ENCODE measurements at regions not wholly inside any gene's neighbourhood (a gene's known extent, or its start where the extent isn't known, plus 50 kb on each side); places are given as distances from the start of the nearest gene placed in this dataset.

DNA sequence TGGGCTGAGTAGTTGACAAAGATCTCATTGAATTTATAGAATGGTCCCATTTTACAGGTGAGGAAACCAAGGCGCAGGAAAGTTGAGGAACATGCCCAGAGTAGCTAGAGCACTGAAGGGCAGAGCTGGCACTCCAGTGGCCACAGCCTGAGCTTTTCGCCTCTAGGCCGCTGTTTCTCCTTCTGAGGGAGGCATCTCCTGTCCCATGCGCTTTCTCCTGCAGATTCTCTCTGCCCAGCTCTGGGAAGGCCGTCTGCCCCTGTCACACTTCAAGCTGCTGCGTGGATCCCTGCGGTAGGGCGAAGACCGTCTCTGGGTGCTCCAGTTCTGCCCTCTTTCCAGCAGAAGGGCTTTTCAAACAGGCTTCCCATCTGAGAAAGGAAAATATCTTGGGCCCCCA, 159.9 kb downstream of the ACTL8 start:
- Histone ChIP-seq H3K27me3 (ENCODE audit: low read length) (no peaks in the 10 kb centered on the region), H3K79me2 (ENCODE audit: insufficient read depth, low read length) (no peaks in the 10 kb centered on the region), H3K4me3 (ENCODE audit: insufficient read depth, low read length, poor library complexity, severe bottlenecking) (no peak overlapping the region), H3F3A (ENCODE audit: insufficient read depth) (no peaks in the 10 kb centered on the region), H2AFZ (ENCODE audit: low read depth, low read length, severe bottlenecking) (no peak overlapping the region), H3K27ac (ENCODE audit: low read depth, low read length) (no peak overlapping the region), H3K4me2 (ENCODE audit: low read depth, low read length, poor library complexity, severe bottlenecking) (no peak overlapping the region), H4K20me1 (ENCODE audit: low read depth, low read length) (no peaks in the 10 kb centered on the region), H3K9me3 (ENCODE audit: insufficient read depth, low read length) (no peaks in the 10 kb centered on the region), H3K9ac (ENCODE audit: low read length) (no peak overlapping the region), H3K9me2 (replicated peaks; ENCODE audit: insufficient read depth, low read length) (no peaks in the 10 kb centered on the region), H3K36me3 (ENCODE audit: low read length) (no peaks in the 10 kb centered on the region)
- TF ChIP-seq, protein P1, sequence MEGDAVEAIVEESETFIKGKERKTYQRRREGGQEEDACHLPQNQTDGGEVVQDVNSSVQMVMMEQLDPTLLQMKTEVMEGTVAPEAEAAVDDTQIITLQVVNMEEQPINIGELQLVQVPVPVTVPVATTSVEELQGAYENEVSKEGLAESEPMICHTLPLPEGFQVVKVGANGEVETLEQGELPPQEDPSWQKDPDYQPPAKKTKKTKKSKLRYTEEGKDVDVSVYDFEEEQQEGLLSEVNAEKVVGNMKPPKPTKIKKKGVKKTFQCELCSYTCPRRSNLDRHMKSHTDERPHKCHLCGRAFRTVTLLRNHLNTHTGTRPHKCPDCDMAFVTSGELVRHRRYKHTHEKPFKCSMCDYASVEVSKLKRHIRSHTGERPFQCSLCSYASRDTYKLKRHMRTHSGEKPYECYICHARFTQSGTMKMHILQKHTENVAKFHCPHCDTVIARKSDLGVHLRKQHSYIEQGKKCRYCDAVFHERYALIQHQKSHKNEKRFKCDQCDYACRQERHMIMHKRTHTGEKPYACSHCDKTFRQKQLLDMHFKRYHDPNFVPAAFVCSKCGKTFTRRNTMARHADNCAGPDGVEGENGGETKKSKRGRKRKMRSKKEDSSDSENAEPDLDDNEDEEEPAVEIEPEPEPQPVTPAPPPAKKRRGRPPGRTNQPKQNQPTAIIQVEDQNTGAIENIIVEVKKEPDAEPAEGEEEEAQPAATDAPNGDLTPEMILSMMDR (IDR thresholded peaks at IDR 0.05; ENCODE audit: insufficient read depth, low read length, poor library complexity, severe bottlenecking), result no peak
- TF ChIP-seq EZH2phosphoT487 (conservative IDR thresholded peaks at IDR 0.05; ENCODE audit: low read length), result no peak

DNA sequence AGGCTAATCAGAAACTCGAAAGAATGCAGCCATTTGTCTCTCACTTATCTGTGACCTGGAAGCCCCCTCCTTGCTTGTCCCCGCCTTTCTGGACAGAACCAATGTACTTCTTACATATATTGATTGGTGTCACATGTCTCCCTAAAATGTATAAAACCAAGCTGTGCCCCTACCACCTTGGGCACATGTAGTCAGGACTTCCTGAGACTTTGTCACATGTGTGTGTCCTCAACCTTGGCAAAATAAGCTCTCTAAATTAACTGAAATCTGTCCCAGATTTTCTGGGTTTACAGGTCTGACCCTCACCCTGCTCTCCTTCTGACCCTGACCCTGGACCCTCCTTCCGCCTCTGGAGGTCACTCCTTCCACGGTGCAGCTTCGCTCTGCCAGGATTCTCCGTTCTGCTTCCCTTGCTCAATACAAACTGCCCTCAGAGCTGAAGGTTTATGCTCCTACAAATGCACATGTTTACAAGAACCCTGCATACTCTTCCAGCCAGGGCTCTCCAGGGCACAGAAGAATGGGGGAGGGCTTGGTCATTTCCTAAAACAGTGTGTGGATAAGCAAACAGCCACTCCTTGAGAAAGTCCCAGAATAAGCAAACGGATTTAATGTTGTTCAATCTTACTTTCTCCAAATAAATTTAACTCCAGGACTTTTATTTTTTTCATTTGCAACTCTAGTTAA, 160.5 kb downstream of the ACTL8 start:
- Histone ChIP-seq H3K27ac (ENCODE audit: low read depth, low read length) (no peak overlapping the region), H3K4me3 (ENCODE audit: insufficient read depth, low read length, poor library complexity, severe bottlenecking) (no peak overlapping the region), H3K9me3 (ENCODE audit: insufficient read depth, low read length) (no peaks in the 10 kb centered on the region), H3K27me3 (ENCODE audit: low read length) (no peaks in the 10 kb centered on the region), H3K36me3 (ENCODE audit: low read length) (no peaks in the 10 kb centered on the region), H4K20me1 (ENCODE audit: low read depth, low read length) (no peaks in the 10 kb centered on the region), H3K9me2 (replicated peaks; ENCODE audit: insufficient read depth, low read length) (no peaks in the 10 kb centered on the region), H2AFZ (ENCODE audit: low read depth, low read length, severe bottlenecking) (no peak overlapping the region), H3K4me2 (ENCODE audit: low read depth, low read length, poor library complexity, severe bottlenecking) (no peak overlapping the region), H3K79me2 (ENCODE audit: insufficient read depth, low read length) (no peaks in the 10 kb centered on the region), H3F3A (ENCODE audit: insufficient read depth) (no peaks in the 10 kb centered on the region), H3K9ac (ENCODE audit: low read length) (no peak overlapping the region)
- TF ChIP-seq EZH2phosphoT487 (conservative IDR thresholded peaks at IDR 0.05; ENCODE audit: low read length), result no peak
- TF ChIP-seq, protein P1 (IDR thresholded peaks at IDR 0.05; ENCODE audit: insufficient read depth, low read length, poor library complexity, severe bottlenecking), result no peak

DNA sequence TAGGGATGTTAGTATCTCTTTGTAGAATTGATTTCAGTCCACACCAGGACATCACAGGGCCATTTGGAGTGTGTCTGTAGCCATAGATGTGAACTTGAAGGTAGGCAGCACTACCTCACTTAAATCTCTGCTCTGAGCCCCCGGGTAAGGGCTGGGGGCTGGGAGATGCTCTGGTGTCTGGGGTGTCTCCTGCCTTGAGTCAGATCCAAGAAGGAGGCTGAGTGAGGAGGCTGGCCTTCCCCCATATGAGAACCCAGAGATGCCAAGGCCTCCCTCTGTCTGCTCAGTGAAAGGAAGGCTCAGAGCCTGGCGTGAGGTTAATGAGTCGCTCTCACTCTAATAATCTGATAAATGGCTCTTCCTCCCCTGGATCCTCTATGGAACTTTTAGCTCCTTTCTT, 161.6 kb downstream of the ACTL8 start:
- Histone ChIP-seq H4K20me1 (ENCODE audit: low read depth, low read length) (no peaks in the 10 kb centered on the region), H3K36me3 (ENCODE audit: low read length) (no peaks in the 10 kb centered on the region), H3K9me2 (replicated peaks; ENCODE audit: insufficient read depth, low read length) (no peaks in the 10 kb centered on the region), H3F3A (ENCODE audit: insufficient read depth) (no peaks in the 10 kb centered on the region), H2AFZ (ENCODE audit: low read depth, low read length, severe bottlenecking) (no peak overlapping the region), H3K9ac (ENCODE audit: low read length) (no peak overlapping the region), H3K27ac (ENCODE audit: low read depth, low read length) (no peak overlapping the region), H3K27me3 (ENCODE audit: low read length) (no peaks in the 10 kb centered on the region), H3K4me3 (ENCODE audit: insufficient read depth, low read length, poor library complexity, severe bottlenecking) (no peak overlapping the region), H3K4me2 (ENCODE audit: low read depth, low read length, poor library complexity, severe bottlenecking) (no peak overlapping the region), H3K9me3 (ENCODE audit: insufficient read depth, low read length) (no peaks in the 10 kb centered on the region), H3K79me2 (ENCODE audit: insufficient read depth, low read length) (no peaks in the 10 kb centered on the region)
- TF ChIP-seq, protein P1 (IDR thresholded peaks at IDR 0.05; ENCODE audit: insufficient read depth, low read length, poor library complexity, severe bottlenecking), result no peak
- no peak for TF ChIP-seq EZH2phosphoT487 (conservative IDR thresholded peaks at IDR 0.05; ENCODE audit: low read length)

Data from SU-DHL-6 (cell line).